Activated CD8-positive, alpha-beta memory T cell treated with anti-CD3 and anti-CD28 coated beads for 4 hours (primary cell): ENCODE measurements at regions not wholly inside any gene's neighbourhood (a gene's known extent, or its start where the extent isn't known, plus 50 kb on each side); places are given as distances from the start of the nearest gene placed in this dataset.
"Not testable (repeated sequence)": the region's sequence is repeated elsewhere in the genome, so short reads cannot be mapped to it uniquely, and the experiment has no call there.

Experiments
- DNase-seq, 2 donors: peaks; one replicate each; pipeline ENCODE4 v3.0.0-alpha.2; 2020; ENCODE audit warnings: low read depth in 2 of 2

DNA sequence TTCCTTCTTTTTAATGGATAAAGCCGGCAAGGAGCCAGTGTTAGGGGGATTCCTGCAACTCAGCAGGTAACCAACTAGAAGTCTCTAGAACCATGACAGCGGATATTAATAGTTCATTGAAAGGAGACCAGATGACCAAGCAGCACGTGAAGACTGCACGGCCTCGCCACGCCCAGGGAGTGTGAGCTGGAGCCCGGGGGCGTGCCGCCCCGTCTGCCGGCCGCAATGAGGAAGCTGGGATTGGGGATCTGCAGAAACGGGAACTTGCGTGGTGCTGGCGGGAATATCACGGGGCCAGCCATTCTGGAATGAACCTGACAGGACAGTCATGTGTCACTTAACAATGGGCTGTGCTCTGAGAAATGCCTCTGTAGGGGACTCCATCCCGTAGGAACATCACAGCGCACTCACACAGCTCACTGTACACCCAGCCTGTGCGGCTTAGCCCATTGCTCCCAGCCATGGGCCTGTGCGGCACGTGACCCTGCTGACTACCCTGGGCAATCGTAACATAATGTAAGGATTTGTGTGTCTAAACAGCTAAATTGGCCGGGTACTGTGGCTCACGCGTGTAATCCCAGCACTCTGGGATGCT is 4092.8 kb upstream of the TPTE start:
- DNase-seq = not testable (repeated sequence)

DNA sequence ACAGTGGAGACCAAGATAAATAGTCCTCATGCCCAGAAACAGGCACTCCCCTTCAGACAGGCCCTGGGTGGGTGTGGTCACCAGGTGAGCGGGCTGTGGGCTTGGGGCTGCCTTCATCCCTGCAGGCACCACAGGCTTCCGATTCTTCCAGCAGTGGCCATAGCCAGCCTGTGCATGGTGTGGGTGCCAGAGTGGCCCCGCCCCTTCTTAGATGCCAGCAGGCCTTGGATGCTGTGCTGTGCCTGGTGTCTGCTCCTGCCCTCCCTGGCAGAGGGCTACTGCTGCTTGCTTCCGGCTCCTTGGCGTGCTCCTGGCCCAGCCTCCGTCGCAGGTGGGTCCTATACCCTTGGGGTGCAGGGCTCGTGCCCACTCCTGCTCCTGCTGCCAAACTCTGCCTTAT is 4091.5 kb upstream of the TPTE start:
- DNase-seq = not testable (repeated sequence)

DNA sequence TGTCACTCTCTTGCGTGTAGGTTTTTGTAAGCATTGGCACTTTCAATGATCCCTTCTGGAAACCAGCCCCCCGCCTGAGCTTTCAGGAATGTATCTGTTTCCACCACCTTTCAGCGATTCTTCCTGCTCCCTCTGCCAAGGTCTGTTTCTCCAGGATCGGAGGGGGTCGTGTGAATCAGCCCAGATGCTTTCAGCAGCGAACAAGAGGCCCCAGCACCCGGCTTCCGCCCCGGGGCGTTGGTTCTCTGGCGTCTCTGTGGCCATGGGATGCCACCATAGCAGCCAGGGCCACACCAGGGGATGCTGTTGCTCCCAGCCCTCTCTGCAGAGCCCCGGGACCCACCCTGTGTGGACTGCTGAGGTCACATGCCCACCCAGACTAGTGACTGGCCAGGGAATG is 4088.2 kb upstream of the TPTE start:
- DNase-seq = not testable (repeated sequence)

DNA sequence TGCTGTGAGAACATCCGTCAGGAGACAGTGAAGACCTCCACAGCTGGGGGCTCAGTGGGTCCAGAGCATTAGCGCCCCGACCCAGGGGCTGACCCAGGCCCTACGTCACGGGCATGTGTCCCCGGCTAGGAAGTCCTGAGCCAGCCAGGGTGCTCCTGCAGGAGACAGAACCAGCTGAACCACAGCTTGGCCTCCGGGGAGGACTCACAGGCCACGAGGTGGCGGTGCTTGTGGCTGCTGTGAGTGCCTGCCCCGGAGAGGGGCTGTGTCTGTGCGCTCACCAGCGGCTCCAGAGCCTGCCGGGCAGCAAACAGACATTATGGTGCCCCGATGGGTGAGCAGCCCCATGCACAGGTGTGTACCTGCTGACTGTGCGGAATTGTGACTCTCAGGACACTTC is 4085.2 kb upstream of the TPTE start:
- not testable (repeated sequence) for DNase-seq

DNA sequence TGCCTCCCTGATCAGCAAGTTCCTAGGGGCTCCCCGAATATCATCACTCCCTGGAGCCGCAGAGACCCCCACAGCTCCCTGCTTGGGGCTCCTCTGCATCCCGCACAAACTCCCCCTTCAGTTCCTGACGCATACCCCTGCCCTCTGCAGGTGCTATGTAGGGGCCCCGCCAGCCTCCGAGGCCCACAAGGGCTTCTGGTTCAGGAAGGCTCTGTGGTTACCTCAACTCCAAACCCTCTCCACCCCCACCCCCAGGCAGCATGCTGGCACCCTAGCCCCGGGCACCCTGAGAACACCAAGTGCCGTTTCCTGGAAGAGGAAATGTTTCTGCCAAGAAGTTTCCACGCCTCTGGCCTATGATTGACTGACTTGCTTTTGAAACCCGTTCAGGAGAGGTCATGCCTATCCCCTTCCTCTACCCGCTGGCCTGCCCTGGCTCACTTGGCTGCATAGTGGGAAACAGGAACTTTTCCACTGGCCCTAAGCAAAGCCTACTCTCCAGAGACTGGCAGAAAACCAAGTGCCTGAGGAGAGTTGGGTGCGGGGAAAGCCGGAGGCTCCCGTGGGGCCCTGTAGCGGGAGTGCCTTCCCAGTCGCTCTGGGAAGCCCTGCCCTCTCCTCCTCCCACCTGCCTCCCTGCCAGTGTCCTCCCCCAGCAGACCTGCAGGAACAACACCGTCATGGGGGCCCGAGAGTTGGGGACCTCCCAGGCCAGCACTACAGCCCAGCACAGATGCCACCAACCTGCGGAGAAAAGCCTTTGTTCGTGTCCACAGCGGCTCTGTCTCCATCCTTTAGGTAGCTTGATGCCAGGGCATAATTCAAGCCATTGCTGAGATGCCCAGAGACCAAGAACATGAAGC is 4084.2 kb upstream of the TPTE start:
- not testable (repeated sequence) for DNase-seq

DNA sequence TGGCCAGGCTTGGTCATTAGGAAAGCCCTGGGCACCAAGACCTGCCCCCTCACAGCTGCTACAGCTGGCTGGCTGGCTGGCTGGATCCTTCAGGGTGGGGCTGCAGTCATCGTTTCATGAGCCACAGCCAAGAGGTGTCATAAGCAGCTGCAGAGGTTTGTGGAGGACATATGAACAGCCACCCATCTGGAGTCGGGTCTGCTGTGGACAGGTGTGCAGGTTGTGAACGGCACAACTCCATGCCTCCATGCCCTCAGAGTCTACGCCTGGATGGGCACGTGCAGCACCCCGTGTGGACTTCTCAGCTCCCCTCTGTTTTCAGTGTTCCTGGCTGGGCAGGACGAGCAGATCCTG is 4083.6 kb upstream of the TPTE start:
- not testable (repeated sequence) for DNase-seq

DNA sequence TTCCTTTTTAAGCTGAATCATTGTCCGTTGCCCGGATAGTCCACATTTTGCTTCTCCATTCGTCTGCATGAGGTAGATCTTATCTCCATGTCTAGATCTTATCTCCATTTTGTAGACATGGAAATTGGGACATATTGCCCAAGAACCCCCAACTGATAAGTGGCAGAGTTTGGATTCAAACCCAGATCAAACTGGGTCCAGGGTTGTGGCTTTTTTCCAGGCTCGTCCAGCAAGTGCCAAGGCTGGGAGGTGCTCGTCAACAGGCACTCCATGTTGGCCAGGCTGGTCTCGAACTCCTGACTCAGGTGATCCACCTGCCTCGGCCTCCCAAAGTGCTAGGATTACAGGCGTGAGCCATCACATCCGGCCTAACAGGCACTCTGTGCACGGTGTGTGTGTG is 4082.3 kb upstream of the TPTE start:
- not testable (repeated sequence) for DNase-seq

DNA sequence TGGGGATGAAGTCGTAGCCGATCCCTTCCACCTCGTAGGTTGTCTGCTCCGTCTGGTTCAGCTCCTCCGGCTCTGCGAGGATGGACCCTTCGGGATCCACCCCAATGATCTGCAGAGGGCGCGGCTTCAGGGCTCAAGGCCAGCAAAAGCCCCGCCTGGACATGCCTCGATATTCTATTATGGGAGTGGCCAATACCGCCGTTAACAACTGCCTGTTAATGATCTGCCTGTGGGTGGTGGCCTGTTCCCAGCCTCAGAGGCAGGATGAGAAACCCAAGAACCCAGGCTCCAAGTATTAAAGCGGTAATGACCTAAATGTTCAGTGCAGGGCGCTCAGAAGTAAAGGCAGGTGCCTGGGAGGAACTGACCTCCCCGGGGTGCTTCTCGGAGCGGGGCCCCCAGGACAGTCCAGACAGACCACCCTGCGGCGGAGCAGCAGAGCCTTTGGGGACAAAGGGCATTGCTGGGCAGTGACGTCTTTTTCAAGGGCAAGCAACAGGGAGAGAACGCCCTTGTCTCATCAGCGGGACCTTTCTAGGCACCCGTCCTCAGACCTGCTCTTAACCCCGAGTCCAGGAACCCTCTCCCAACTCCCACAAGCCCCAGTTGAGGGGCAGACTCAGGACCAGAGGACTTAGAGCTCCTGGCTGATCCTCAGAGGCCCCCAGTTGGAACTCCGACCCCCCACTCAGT is 4066.6 kb upstream of the TPTE start:
- DNase-seq = not testable (repeated sequence)

DNA sequence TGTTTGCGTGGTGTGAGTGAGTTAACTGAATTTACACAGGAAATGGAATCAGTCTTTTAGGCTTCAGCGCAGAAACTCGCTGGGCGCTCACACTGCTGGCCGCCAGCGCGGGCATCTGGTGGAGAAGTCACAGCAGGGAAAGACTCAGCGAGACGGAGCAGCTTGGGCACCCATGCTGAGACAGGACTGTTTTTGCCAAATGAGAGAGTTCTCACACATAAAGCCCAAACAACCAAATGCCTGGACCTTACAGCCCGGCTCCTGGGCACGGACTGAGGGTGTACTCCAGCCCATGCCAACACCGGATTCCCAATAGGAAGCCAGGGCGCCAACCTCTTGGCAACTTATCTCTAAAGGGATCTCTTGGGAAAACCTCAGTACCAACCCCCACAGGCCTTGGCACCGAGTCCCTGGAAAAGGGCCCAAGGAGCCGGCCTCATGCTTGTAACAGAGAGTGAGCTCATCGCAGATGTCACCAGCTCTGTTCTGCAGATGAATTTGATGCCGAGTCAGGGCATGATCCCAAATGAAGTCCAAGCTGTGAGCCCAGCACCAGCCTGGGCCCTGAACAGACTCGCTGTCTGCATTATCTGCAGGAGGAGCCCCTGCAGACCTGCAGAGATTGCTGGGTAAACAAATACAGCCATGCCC is 4065.2 kb upstream of the TPTE start:
- not testable (repeated sequence) for DNase-seq

DNA sequence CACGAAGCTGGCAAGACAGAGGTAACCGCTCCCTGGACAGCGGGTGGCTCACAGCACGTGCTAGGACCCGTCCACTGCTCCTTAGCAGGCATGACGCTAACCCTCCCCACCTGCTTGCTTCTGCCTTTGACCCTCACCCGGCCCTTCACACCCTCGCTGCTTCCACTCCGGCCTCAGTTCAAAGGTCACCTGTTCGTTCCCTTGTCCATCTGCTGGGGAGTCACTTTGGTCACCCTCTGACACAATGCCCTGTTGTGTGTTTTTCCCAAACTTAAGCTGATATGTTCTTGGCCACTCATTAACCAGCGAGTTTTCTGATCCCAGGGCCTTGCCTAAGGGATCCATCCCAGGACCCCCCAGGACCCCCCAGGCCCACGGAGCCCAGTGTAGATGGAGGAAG is 4061.6 kb upstream of the TPTE start:
- DNase-seq = not testable (repeated sequence)

DNA sequence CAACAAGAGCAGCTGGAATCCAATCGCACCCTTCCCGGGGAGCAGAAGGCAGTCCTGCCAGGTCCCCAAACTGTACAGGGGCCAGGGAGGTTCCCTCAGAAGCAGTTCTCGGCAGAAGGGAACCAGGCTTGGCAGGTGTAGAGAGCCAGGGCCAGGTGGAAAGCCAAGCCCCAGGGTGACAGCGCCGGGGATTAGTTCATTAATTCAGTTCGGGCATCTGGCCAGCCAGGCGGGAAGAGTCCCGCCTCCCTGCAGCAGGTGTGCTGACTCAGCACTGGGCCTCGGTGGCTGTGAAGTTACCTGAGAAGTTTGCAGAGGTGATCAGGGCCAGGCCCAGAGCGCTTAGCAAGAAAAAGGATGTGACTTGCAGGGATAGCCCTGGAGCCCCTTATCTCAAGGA is 4060.0 kb upstream of the TPTE start:
- not testable (repeated sequence) for DNase-seq

DNA sequence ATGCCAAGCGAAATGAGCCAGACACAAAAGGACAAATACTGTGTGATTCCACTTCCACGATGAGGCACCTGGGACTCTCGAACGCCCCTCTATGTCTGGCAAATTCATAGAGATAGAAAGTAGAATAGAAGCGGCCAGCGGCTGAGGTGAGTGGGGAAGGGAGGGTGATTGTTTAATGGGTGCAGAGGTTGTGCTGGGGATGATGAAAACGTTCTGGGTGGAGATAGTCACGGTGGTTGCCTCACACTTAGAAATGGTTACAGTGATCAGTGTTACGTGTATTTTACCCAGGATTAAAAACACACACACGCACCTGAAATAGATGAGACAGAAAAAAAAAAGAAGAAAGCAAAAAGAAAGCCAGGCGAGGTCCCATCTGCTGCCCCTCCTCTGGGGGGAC is 4057.0 kb upstream of the TPTE start:
- not testable (repeated sequence) for DNase-seq

DNA sequence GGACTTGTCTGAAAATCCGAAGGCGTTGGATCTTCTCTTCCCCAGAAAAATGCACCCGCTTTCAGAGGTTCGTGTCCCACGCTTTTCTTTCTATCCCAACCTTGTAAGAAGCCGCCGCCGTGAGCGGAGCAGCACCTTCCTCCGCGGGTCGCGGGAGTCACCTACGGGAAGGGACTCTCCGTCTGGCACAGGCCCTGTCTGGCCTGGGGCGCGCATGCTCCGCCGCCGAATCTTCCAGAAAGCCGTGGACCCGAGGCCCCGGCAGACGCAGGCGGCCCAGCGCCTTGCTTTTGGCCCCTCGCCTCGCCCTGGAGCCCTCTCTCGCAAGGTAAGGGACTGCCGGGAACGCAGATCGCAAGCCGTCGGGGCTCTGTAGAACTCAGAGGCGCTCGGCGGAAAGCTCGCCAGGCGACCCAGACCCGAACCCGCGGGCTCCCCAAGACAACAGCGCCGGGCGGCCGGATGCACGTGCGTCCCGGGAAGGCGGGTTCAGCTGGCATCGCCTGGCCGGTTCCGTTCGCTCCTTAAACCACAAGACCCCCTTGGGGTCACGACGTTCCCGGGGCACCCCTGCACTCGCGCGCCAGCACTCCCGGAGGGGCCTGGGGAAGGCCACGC is 4055.2 kb upstream of the TPTE start:
- DNase-seq = not testable (repeated sequence)

DNA sequence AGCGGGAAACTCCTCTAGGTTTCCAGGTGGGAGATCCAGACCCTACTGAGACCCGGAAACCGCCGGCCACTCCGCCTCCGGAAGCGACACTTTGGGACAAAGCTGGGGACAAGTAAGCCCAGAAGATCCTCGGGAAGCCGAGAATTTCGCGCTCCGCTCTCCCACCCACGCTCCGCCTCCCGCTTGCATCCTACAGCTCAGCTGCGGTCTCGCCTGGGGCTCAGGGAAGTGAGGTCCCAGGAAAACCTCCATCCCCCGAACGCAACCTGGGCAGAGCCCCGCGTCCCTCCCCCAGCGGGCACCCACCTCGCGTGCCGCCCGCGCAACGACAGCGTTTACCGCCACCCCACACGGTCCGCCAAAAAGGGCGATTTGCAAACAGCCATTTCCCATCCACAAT is 4054.7 kb upstream of the TPTE start:
- not testable (repeated sequence) for DNase-seq

DNA sequence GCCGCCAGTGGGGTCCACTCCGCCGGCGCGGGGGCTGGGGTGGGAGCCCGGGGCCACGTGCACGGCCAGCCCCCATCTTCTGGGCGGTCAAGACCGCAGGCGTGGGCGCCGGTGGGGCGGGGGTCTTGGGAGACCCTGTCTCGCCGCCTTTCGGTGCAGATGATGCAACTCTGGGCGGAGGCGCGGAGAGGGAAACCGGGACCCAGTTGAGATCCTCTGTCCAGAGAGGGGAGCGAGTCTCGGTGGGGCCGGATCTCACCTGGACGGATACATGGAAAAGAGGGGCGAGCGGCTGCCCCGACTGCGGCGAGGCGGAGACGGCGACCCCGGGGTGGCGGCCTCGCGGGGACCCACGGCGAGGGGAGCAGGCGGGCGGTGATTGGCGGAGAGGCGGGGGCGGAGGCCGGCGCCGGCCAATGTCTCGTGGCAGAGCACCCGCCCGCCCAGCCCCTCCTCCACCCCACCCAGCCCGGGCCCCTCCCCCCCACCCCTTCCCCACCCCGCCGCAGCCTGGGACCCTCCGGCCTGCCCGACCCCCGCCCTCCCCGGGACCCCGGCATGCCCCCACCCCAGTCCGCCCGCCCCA is 4054.1 kb upstream of the TPTE start:
- DNase-seq = not testable (repeated sequence)

DNA sequence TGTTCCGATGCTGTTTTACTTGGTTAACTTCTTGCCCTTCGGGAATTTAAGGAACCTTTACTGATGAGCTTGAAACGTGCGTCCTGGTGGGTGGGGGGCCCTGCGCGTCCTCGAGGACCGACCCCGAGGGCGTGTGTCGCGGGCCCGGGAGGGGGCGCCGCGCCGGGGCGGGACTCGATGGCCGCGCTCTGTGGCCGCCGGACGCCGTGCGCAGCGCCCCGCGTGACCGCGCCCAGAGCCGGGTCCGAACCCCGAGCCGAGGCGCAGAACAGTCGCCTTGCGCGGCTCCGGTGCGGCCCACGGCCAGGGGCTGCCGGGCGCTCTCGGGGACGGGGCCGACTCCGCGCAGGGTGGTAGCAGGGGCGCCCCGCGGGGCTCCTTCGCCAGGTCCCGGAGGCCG is 4053.5 kb upstream of the TPTE start:
- not testable (repeated sequence) for DNase-seq

DNA sequence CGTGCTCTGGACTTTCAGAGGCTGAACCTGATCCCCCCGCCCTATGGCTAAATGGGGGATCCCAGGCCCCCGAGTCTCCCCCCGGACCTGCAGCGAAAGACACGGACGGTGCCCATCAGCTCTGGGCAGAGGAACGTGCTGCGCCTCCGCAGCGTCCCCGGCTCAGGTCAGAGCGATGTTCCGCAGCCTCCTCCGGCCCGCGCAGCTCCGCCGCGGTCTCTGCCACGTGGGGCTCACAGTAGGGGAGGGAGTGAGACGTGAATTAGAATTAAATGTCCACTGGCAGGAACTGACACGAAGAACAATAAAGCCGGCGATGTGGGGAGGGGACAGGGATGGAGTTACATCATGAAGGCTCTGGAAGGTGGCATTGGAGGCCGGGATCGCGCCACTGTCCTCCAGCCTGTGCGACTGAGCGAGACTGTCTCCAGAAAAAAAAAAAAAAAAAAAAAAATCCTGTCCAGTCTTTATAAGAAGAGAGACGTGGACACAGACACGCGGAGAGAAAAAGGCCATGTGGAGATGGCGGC is 4053.0 kb upstream of the TPTE start:
- not testable (repeated sequence) for DNase-seq

DNA sequence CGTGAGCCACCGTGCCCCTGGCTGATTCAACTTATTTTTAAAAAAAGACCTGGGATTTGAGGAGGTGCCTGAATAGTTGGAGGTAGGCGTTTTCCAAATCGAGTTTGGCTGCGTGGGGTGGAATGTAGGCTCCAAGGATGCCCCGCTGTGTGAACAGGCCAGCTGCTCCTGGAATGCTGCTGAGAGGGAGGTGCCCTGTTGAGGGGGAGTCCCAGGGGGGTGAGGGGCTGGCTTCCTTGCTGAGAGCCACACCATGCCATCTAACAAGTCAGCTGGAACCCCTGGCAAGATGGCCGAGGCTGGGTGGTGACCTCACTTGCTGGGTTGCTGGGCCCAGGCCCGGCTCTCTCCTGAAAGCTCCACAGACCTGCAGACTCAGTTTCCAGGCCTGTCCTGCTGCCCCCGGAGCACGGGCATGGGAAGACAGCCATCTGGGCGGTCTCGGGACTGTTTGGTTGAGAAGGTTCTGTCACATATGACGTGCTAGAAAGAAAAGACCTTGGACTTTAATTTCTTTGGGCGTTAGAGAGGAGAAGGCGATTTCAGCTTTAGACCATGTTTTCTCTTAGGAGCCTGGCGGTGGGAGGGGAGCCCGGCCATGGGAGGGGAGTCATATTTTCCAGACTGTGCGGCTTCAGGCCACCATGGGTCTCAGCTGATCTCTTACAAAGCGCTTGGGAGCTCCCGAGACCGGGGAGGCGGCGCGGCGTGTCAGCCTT is 4047.0 kb upstream of the TPTE start:
- not testable (repeated sequence) for DNase-seq

DNA sequence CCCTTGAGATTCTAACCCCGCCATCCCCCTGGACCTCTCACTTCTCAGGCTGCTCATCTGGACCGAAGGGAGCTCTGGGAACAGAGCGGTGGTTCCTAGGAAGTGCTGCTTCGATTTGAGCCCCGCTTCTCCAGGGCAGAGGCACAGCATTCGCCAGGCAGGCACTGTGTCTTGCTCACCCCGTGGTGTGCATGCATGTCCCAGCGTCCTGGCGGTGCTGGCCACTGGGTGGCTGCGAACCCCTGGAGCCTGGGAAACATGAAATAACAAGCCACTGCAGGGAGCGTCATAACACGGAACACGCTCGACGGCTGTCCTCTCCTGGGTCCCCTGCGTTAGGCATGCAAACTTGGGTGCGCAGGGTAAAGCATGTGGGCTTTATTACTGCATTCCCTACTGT is 4040.3 kb upstream of the TPTE start:
- DNase-seq = not testable (repeated sequence)

DNA sequence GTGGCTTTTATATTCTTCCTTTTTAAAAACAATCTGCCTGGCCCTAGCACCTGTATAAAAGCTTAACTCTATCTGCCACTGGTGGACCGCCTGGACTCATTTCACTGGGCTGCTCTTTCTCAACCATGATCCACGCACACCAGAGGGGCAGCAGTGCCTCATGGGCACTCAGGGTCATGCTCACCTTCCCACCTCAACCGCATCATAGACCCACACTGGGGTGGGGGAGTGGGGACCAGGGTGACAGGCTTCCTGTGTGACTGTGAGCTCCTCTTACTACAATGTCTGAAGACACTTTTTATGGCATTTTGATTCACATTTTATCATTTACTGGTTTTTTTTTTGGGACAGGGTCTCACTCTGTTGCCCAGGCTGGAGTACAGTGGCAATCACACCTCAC is 4038.8 kb upstream of the TPTE start:
- not testable (repeated sequence) for DNase-seq
